ENCODE measurements at regions not wholly inside any gene's neighbourhood (a gene's known extent, or its start where the extent isn't known, plus 50 kb on each side); places are given as distances from the start of the nearest gene placed in this dataset.

GRCh38 chr11:79857377-79858214 is 416.8 kb upstream of the TENM4 start:
- H3K36me3 ChIP-seq, result no peaks in the 10 kb centered on the region
- H4K20me1 ChIP-seq, result no peaks in the 10 kb centered on the region
- no peaks in the 10 kb centered on the region for H3K4me1 ChIP-seq
- H3K9ac ChIP-seq, result no peak overlapping the region
- no peak overlapping the region for H3K4me3 ChIP-seq
- no peaks in the 10 kb centered on the region for H3K27me3 ChIP-seq
- no peaks in the 10 kb centered on the region for H3K9me3 ChIP-seq (replicated peaks in 1 of 11)
- TF ChIP-seq Cebpa-rat (IDR thresholded peaks at IDR 0.05), result no peak
- H3K4me2 ChIP-seq, result no peak overlapping the region
- H3K27ac ChIP-seq, result no peak overlapping the region

- no peaks in the 10 kb centered on the region for H4K20me1 ChIP-seq
- H3K4me1 ChIP-seq, result no peaks in the 10 kb centered on the region
- H3K4me3 ChIP-seq, result no peak overlapping the region
- H3K9me3 ChIP-seq (replicated peaks in 1 of 11), result no peaks in the 10 kb centered on the region
- no peak overlapping the region for H3K4me2 ChIP-seq
- H3K36me3 ChIP-seq, result no peaks in the 10 kb centered on the region
- no peaks in the 10 kb centered on the region for H3K27me3 ChIP-seq
- no peak overlapping the region for H3K9ac ChIP-seq
- no peak overlapping the region for H3K27ac ChIP-seq
- no peak for TF ChIP-seq Cebpa-rat (IDR thresholded peaks at IDR 0.05)
These were observed 411.3 kb upstream of the TENM4 start for GRCh38 chr11:79852176-79852575.

DNA sequence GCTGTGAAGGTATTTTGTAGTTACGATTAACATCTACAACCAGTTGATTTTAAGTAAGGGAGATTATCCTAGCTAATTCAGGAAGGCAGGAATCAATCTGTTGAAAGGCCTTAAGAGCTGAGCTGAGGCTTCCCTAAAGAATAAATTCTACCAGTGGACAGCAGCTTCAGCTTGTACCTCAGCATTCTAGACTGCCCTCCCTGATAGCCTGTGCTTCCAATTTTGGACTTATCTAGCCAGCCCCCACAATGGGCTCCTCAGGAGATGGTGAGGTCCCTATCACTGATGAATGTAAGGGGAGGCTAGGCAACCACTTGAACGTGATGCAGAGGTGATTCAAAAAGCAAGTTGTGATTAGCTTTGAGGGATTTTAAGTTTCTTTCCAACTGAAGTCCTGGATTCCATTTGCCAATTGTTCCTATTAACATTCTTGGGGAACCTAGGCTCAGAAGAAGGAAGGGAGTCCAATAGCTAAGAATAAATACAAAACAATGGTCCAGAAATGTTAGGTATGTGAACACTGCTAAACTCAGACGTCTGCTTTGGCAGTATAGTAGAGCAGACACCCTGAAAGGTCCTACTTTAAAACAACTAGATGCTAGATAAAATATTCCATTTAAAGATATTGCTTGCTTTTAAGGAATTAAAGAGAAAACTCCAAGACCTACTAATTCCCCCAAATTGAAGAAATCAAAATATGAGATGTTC is 404.3 kb upstream of the TENM4 start:
- Histone ChIP-seq H3K4me1 (no peaks in the 10 kb centered on the region), H3K4me2 (no peak overlapping the region), H3K9me3 (replicated peaks in 1 of 11) (peaks cover 0 to 6% (median 0%) of the 10 kb centered on the region in 11 experiments; a peak in 1 of 22 replicates), H3K27me3 (no peaks in the 10 kb centered on the region), H3K9ac (no peak overlapping the region), H3K36me3 (no peaks in the 10 kb centered on the region), H3K4me3 (no peak overlapping the region), H3K27ac (no peak overlapping the region), H4K20me1 (no peaks in the 10 kb centered on the region)
- no peak for TF ChIP-seq Cebpa-rat (IDR thresholded peaks at IDR 0.05)

GRCh38 chr11:79834015-79834414 is 393.2 kb upstream of the TENM4 start:
- Histone ChIP-seq H3K36me3 (no peaks in the 10 kb centered on the region), H3K4me2 (no peak overlapping the region), H3K4me1 (peaks cover 0 to under 1% (median 0%) of the 10 kb centered on the region in 10 experiments; a peak in 1 of 20 replicates), H3K4me3 (no peak overlapping the region), H4K20me1 (no peaks in the 10 kb centered on the region), H3K27me3 (no peaks in the 10 kb centered on the region), H3K27ac (no peak overlapping the region), H3K9me3 (replicated peaks in 1 of 11) (no peaks in the 10 kb centered on the region), H3K9ac (no peak overlapping the region)
- TF ChIP-seq Cebpa-rat (IDR thresholded peaks at IDR 0.05), result no peak

GRCh38 chr11:79830446-79830845 is 389.6 kb upstream of the TENM4 start:
- Histone ChIP-seq H3K4me1 (no peaks in the 10 kb centered on the region), H3K27ac (no peak overlapping the region), H3K9me3 (replicated peaks in 1 of 11) (no peaks in the 10 kb centered on the region), H4K20me1 (no peaks in the 10 kb centered on the region), H3K36me3 (no peaks in the 10 kb centered on the region), H3K4me2 (no peak overlapping the region), H3K4me3 (no peak overlapping the region), H3K9ac (no peak overlapping the region), H3K27me3 (no peaks in the 10 kb centered on the region)
- no peak for TF ChIP-seq Cebpa-rat (IDR thresholded peaks at IDR 0.05)

DNA sequence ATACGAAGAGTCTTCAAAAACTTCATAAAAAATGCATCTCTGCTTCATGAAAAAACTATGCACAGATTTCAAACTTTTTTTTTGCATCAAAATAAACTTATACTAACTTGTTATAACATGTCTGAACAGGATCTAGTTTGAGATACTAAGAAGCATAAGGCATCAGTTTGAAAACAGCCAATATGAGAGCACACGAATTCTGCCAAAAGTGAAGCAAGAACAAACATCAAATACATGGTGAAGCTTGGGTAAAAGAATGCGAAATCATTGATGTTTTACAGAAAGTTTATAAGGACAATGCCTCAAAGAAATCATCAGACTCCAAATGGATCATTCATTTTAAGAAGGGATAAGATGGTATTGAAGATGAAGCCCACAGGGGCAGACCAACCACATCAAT is 389.1 kb upstream of the TENM4 start:
- Histone ChIP-seq H3K27me3 (no peaks in the 10 kb centered on the region), H3K36me3 (no peaks in the 10 kb centered on the region), H3K4me1 (no peaks in the 10 kb centered on the region), H3K9ac (no peak overlapping the region), H3K27ac (no peak overlapping the region), H3K4me2 (no peak overlapping the region), H3K4me3 (no peak overlapping the region), H4K20me1 (no peaks in the 10 kb centered on the region), H3K9me3 (replicated peaks in 1 of 11) (no peaks in the 10 kb centered on the region)
- no peak for TF ChIP-seq Cebpa-rat (IDR thresholded peaks at IDR 0.05)

DNA sequence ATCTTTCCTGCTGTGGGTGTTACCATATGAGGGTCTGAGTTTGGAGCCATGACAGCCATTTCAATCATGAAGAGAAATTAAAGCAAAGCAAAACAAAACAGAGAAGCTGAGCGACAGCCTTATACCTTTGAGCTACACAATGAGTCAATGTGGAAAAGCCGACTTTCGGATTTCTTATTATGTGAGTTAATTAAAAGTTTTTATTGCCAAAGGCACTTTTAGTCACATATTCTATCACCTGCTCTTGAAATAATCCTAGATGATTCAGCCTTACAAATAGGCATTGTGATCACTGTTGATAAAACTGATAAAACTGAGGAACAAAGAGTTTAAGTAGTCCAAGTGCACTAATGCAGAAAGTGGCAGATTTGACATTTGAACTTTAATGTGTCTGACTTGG is 381.9 kb upstream of the TENM4 start:
- Histone ChIP-seq H3K4me3 (no peak overlapping the region), H3K4me2 (no peak overlapping the region), H3K27ac (no peak overlapping the region), H3K9me3 (replicated peaks in 1 of 11) (no peaks in the 10 kb centered on the region), H3K9ac (no peak overlapping the region), H3K27me3 (no peaks in the 10 kb centered on the region), H4K20me1 (no peaks in the 10 kb centered on the region), H3K4me1 (no peaks in the 10 kb centered on the region), H3K36me3 (no peaks in the 10 kb centered on the region)
- TF ChIP-seq Cebpa-rat (IDR thresholded peaks at IDR 0.05), result no peak

DNA sequence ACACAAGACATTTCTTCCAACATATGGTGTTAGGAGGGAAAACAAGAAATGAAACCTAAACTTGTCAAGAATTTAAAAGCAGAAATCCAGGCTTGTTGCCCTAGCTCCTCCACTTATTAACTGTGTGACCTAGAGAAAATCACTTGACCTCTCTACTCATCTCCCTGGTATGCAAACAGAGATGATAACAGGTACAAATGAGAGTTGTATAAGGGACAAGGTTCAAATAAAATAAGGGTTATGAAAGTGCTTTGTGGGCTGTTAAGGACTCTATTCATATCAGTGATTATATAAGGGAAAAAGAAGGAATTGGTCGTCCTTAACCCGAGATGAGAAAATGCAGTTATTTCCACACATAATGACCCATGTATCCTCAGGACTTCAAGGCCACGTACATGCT is 372.7 kb upstream of the TENM4 start:
- TF ChIP-seq Cebpa-rat (IDR thresholded peaks at IDR 0.05), result no peak
- no peaks in the 10 kb centered on the region for H3K36me3 ChIP-seq
- no peaks in the 10 kb centered on the region for H4K20me1 ChIP-seq
- no peaks in the 10 kb centered on the region for H3K27me3 ChIP-seq
- H3K9ac ChIP-seq, result no peak overlapping the region
- H3K9me3 ChIP-seq (replicated peaks in 1 of 11), result no peaks in the 10 kb centered on the region
- H3K4me3 ChIP-seq, result no peak overlapping the region
- H3K27ac ChIP-seq, result no peak overlapping the region
- no peaks in the 10 kb centered on the region for H3K4me1 ChIP-seq
- H3K4me2 ChIP-seq, result no peak overlapping the region

DNA sequence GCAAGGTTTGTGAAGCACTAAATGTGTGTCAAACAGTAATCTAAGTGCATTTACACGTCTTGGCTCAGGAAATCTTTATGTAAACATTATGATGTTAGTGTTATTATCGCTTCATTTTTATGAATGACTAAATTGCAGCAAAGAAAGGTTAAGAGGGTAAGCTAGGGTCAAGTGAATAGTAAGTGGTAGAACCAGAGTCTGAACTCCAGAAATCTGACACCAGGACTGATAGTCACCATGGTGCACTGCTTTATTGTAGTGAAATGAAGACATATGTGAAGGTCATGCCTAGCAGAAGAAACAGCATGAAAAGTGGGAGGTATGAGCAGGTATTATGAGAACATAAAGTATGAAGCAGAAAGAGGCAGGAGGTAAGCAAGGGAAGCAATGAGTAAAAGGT is 368.7 kb upstream of the TENM4 start:
- Histone ChIP-seq H3K9ac (no peak overlapping the region), H3K4me2 (no peak overlapping the region), H3K27ac (no peak overlapping the region), H3K36me3 (no peaks in the 10 kb centered on the region), H3K9me3 (replicated peaks in 1 of 11) (peaks cover 0 to 6% (median 0%) of the 10 kb centered on the region in 11 experiments; a peak in 3 of 22 replicates), H3K27me3 (no peaks in the 10 kb centered on the region), H4K20me1 (no peaks in the 10 kb centered on the region), H3K4me3 (no peak overlapping the region), H3K4me1 (no peaks in the 10 kb centered on the region)
- no peak for TF ChIP-seq Cebpa-rat (IDR thresholded peaks at IDR 0.05)

GRCh38 chr11:79807506-79807905 is 366.7 kb upstream of the TENM4 start:
- no peaks in the 10 kb centered on the region for H4K20me1 ChIP-seq
- H3K9ac ChIP-seq, result no peak overlapping the region
- no peak overlapping the region for H3K4me3 ChIP-seq
- TF ChIP-seq Cebpa-rat (IDR thresholded peaks at IDR 0.05), result no peak
- H3K27ac ChIP-seq, result no peak overlapping the region
- no peak overlapping the region for H3K4me2 ChIP-seq
- H3K27me3 ChIP-seq, result no peaks in the 10 kb centered on the region
- no peaks in the 10 kb centered on the region for H3K4me1 ChIP-seq
- H3K9me3 ChIP-seq (replicated peaks in 1 of 11), result peaks cover 7 to 17% (median 13%) of the 10 kb centered on the region in 11 experiments; a peak in 19 of 22 replicates
- no peaks in the 10 kb centered on the region for H3K36me3 ChIP-seq

Data from BLaER1 treated with 17β-estradiol and CSF1 and Interleukin-3, amounts not matched to agents 10 nM and 100 nM (cell line).